Liver (tissue), 8 donors: ENCODE measurements at regions not wholly inside any gene's neighbourhood (a gene's known extent, or its start where the extent isn't known, plus 50 kb on each side); places are given as distances from the start of the nearest gene placed in this dataset.
"Not testable (repeated sequence)": the region's sequence is repeated elsewhere in the genome, so short reads cannot be mapped to it uniquely, and the experiment has no call there.

Experiments
- DNase-seq: peaks from one replicate; pipeline ENCODE4 v3.0.0-alpha.2; 2017; ENCODE audit warnings: low spot score
- H3K27ac ChIP-seq, 2 donors: one replicate each; pipeline ENCODE4 v1.7.0; 2013; ENCODE audit warnings: inconsistent platforms in 2 of 2, low read length in 2 of 2, control low read depth in 1 of 2, low read depth in 1 of 2, mild to moderate bottlenecking in 1 of 2
- H3K27me3 ChIP-seq, 4 donors: one replicate each; pipeline versions ENCODE4 v1.6.1 to v1.7.0; 2013; ENCODE audit warnings: low read length in 3 of 4, inconsistent platforms in 1 of 4, mild to moderate bottlenecking in 1 of 4, moderate library complexity in 1 of 4; ENCODE audit not compliant: control insufficient read depth in 4 of 4, insufficient read depth in 4 of 4
- H3K36me3 ChIP-seq, 4 donors: one replicate each; pipeline versions ENCODE4 v1.6.1 to v1.7.0; 2013; ENCODE audit warnings: low read length in 3 of 4, mild to moderate bottlenecking in 3 of 4, low read depth in 1 of 4, moderate library complexity in 1 of 4; ENCODE audit not compliant: control insufficient read depth in 4 of 4, insufficient read depth in 3 of 4
- H3K4me1 ChIP-seq, 4 donors: one replicate each; pipeline versions ENCODE4 v1.6.1 to v1.7.0; 2013; ENCODE audit warnings: low read length in 3 of 4, mild to moderate bottlenecking in 3 of 4, moderate library complexity in 1 of 4; ENCODE audit not compliant: control insufficient read depth in 4 of 4, insufficient read depth in 4 of 4
- H3K4me3 ChIP-seq, 3 donors: one replicate each; pipeline versions ENCODE4 v1.6.1 to v1.7.0; 2013; ENCODE audit warnings: low read length in 3 of 3, control low read depth in 1 of 3, low read depth in 1 of 3, mild to moderate bottlenecking in 1 of 3
- H3K9ac ChIP-seq, 2 donors: one replicate each; pipeline ENCODE4 v1.7.0; 2013; ENCODE audit warnings: low read length in 2 of 2, mild to moderate bottlenecking in 2 of 2, moderate library complexity in 2 of 2, control low read depth in 1 of 2, low read depth in 1 of 2
- H3K9me3 ChIP-seq, 4 donors: one replicate each; pipeline versions ENCODE4 v1.6.1 to v1.7.0; 2013; ENCODE audit warnings: low read length in 3 of 4; ENCODE audit not compliant: control insufficient read depth in 4 of 4
- CTCF ChIP-seq: fragments of 150-350 bp; IDR thresholded peaks from 2 replicates; pipeline ENCODE4 v1.5.1; 2017; ENCODE audit warnings: improper control_type of control experiment, low read depth, low read length; ENCODE audit not compliant: missing input control
- EGR1 ChIP-seq, 2 donors: IDR thresholded peaks; 2 replicates each; pipeline ENCODE4 v1.6.1; 2016 to 2018; ENCODE audit warnings: antibody characterized with exemption in 2 of 2, low read depth in 2 of 2
- FOXA1 ChIP-seq: IDR thresholded peaks from 2 replicates; pipeline ENCODE4 v1.6.1; 2016; ENCODE audit warnings: antibody characterized with exemption
- FOXA2 ChIP-seq: IDR thresholded peaks from 2 replicates; pipeline ENCODE4 v1.6.1; 2016; ENCODE audit warnings: antibody characterized with exemption
- GABPA ChIP-seq, 2 donors: IDR thresholded peaks in 1 of 2; conservative IDR thresholded peaks in 1 of 2; 2 replicates each; pipeline ENCODE4 v1.6.1; 2016; ENCODE audit warnings: antibody characterized with exemption in 2 of 2, mild to moderate bottlenecking in 1 of 2, moderate library complexity in 1 of 2
- HNF4A ChIP-seq, 2 donors: conservative IDR thresholded peaks; 2 replicates each; pipeline ENCODE4 v1.6.1; 2016; ENCODE audit warnings: antibody characterized with exemption in 2 of 2, mild to moderate bottlenecking in 2 of 2
- HNF4G ChIP-seq: IDR thresholded peaks from 2 replicates; pipeline ENCODE4 v1.6.1; 2016; ENCODE audit warnings: antibody characterized with exemption
- JUND ChIP-seq, 2 donors: IDR thresholded peaks; 2 replicates each; pipeline ENCODE4 v1.6.1; 2016; ENCODE audit warnings: antibody characterized with exemption in 2 of 2
- MAX ChIP-seq: IDR thresholded peaks from 2 replicates; pipeline ENCODE4 v1.6.1; 2016; ENCODE audit warnings: antibody characterized with exemption
- NR2F2 ChIP-seq: IDR thresholded peaks from 2 replicates; pipeline ENCODE4 v1.6.1; 2016; ENCODE audit warnings: antibody characterized with exemption
- RAD21 ChIP-seq, 2 donors: IDR thresholded peaks; 2 replicates each; pipeline ENCODE4 v1.6.1; 2016; ENCODE audit warnings: antibody characterized with exemption in 2 of 2, mild to moderate bottlenecking in 2 of 2
- RXRA ChIP-seq, 2 donors: IDR thresholded peaks; 2 replicates each; pipeline ENCODE4 v1.6.1; 2017 to 2018; ENCODE audit warnings: antibody characterized with exemption in 2 of 2, mild to moderate bottlenecking in 1 of 2
- SP1 ChIP-seq: IDR thresholded peaks from 2 replicates; pipeline ENCODE4 v1.6.1; 2018; ENCODE audit warnings: antibody characterized with exemption, mild to moderate bottlenecking
- TAF1 ChIP-seq: conservative IDR thresholded peaks from 2 replicates; pipeline ENCODE4 v1.6.1; 2016; ENCODE audit warnings: antibody characterized with exemption, mild to moderate bottlenecking
- YY1 ChIP-seq: IDR thresholded peaks from 2 replicates; pipeline ENCODE4 v1.6.1; 2016; ENCODE audit warnings: antibody characterized with exemption, mild to moderate bottlenecking
- ZBTB33 ChIP-seq: IDR thresholded peaks from 2 replicates; pipeline ENCODE4 v1.6.1; 2016; ENCODE audit warnings: antibody characterized with exemption
- WGBS: extraction: QIAGEN DNeasy Blood & Tissue Kit; methylation state at CpG from one replicate; pipeline ENCODE4 v1.1.7; 2013; 5-methylcytosine and 5-hydroxymethylcytosine counted together
- TF ChIP-seq, protein P1 (sequence below): IDR thresholded peaks from 2 replicates; pipeline ENCODE4 v1.6.1; 2016; ENCODE audit warnings: antibody characterized with exemption
- donor health status: healthy.
- donor health status: healthy.
- donor health status: healthy.
- donor health status: healthy.
- donor health status: healthy.

DNA sequence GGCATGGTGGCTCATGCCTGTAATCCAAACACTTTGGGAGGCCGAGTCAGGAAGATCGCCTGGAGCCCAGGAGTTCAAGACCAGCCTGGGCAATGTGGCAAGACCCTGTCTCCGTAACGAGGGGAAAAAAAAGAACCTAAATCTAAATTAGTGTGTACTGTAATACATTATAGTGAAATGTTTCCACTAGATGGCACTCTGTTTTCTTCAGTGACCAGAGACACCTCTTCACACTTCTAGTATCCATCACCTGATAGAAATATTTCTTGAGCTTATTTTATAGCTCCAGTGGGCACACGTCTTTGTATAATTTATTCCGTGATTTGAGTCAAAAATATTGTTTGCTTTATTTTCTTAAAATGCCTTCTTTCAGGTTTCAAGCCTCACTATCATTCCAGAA, 600.9 kb upstream of the DIPK2B start:
- Histone ChIP-seq H3K4me1 (no peaks in the 10 kb centered on the region), H3K9me3 (no peaks in the 10 kb centered on the region), H3K36me3 (no peaks in the 10 kb centered on the region), H3K4me3 (no peak overlapping the region), H3K9ac (no peak overlapping the region), H3K27ac (no peak overlapping the region), H3K27me3 (peaks cover 0 to 4% (median 0%) of the 10 kb centered on the region in 4 donors)
- TF ChIP-seq MAX (no peak), FOXA2 (no peak), SP1 (no peak), NR2F2 (no peak), RXRA (IDR thresholded peaks at IDR 0.05) (no peak), RAD21 (IDR thresholded peaks at IDR 0.05) (peak; percentile 65 to 71), CTCF (peak; percentile 22), GABPA (IDR thresholded peaks at IDR 0.05 in 1 of 2, conservative IDR thresholded peaks at IDR 0.05 in 1 of 2) (no peak), HNF4A (conservative IDR thresholded peaks at IDR 0.05) (no peak), EGR1 (IDR thresholded peaks at IDR 0.05; ENCODE audit: low read depth in 2 of 2) (no peak), FOXA1 (no peak), TAF1 (no peak), HNF4G (no peak), JUND (IDR thresholded peaks at IDR 0.05) (no peak)
- no peak for DNase-seq
- WGBS = 29% methylated on average over 6 of the region's 6 CpGs

- not testable (repeated sequence) for H3K27ac ChIP-seq, DNase-seq
- 76% methylated on average over 9 of the region's 16 CpGs for WGBS
Observed at GRCh38 chrX:45800746-45801453, 600.2 kb upstream of the DIPK2B start.

DNA sequence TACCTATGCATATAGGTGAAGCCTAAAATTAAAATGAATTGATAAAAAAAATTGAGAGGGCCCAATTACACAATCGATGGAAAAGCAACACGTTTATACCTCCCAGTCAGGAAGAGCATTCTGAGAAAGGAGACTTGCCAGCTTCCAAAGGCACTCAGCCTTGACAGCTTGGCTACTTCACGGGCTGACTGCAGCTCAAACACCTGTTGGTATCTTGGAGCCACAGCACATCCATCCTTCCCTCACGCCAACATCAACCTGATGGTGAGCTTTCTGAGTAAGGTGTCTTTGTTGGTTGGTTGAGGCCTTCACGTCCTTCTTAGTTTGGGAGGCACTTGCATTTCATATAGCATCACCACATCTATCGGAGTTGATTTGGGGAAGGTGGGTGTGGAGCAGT, 598.9 kb upstream of the DIPK2B start:
- Histone ChIP-seq H3K9ac (no peak overlapping the region), H3K9me3 (no peaks in the 10 kb centered on the region), H3K36me3 (no peaks in the 10 kb centered on the region), H3K27me3 (peaks cover 0 to 4% (median 0%) of the 10 kb centered on the region in 4 donors), H3K4me3 (no peak overlapping the region), H3K27ac (no peak overlapping the region), H3K4me1 (no peaks in the 10 kb centered on the region)
- 89% methylated on average over 6 of the region's 6 CpGs for WGBS
- DNase-seq = no peak
- TF ChIP-seq FOXA1 = no peak
- no peak for TF ChIP-seq JUND (IDR thresholded peaks at IDR 0.05)
- TF ChIP-seq HNF4G = no peak
- TF ChIP-seq SP1 = no peak
- no peak for TF ChIP-seq FOXA2
- no peak for TF ChIP-seq TAF1
- no peak for TF ChIP-seq RXRA (IDR thresholded peaks at IDR 0.05)
- TF ChIP-seq YY1 = no peak
- no peak for TF ChIP-seq CTCF
- no peak for TF ChIP-seq NR2F2
- TF ChIP-seq, protein P1, sequence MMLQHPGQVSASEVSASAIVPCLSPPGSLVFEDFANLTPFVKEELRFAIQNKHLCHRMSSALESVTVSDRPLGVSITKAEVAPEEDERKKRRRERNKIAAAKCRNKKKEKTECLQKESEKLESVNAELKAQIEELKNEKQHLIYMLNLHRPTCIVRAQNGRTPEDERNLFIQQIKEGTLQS = no peak
- TF ChIP-seq EGR1 (IDR thresholded peaks at IDR 0.05; ENCODE audit: low read depth in 2 of 2) = no peak
- TF ChIP-seq ZBTB33 = no peak
- no peak for TF ChIP-seq RAD21 (IDR thresholded peaks at IDR 0.05)
- no peak for TF ChIP-seq HNF4A (conservative IDR thresholded peaks at IDR 0.05)
- no peak for TF ChIP-seq MAX

More at GRCh38 chrX:45800746-45801453, 600.2 kb upstream of the DIPK2B start:
- not testable (repeated sequence) for H3K4me1 ChIP-seq, H3K9me3 ChIP-seq, H3K9ac ChIP-seq, H3K27me3 ChIP-seq, H3K36me3 ChIP-seq, H3K4me3 ChIP-seq
